ENCODE measurements at regions not wholly inside any gene's neighbourhood (a gene's known extent, or its start where the extent isn't known, plus 50 kb on each side); places are given as distances from the start of the nearest gene placed in this dataset.

DNA sequence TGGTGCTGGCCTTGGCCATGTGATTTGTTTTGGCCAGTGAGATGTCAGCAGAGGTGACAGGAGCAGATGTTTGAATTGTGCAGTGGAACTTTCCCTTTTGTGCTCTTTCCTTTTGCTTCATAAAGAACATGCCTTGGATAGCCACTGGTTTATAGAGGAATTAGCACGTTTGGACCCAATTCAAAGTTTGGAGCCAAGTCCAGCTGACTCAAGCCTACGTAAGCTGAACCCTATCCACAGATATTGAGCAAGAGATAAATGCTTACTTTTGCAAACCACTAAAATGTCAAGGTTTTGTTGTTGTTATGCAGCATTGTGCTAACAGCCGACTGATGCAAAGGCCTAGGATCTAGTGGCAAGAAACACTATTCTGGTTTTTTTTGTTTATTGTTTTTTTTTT lies 230.9 kb upstream of the CITED2 start:
- no peak overlapping the region for H3K4me3 ChIP-seq
- 33 to 46% (median 41%) methylated on average over 3 of the region's 3 CpGs for WGBS, 4 donors
- no peaks in the 10 kb centered on the region for H3K9me3 ChIP-seq (replicated peaks in 1 of 3)
- H3K36me3 ChIP-seq (replicated peaks in 1 of 2) = no peaks in the 10 kb centered on the region
- intact Hi-C loops (cut with DNase I) = no loop called here
- no peaks in the 10 kb centered on the region for H3K27me3 ChIP-seq
- peak in 4 of 7 donors; percentile 21 to 35 (median 32) for DNase-seq
- no peaks in the 10 kb centered on the region for H3K4me1 ChIP-seq (replicated peaks in 1 of 2)
- no peak overlapping the region for H3K27ac ChIP-seq
- TF ChIP-seq, protein P1, sequence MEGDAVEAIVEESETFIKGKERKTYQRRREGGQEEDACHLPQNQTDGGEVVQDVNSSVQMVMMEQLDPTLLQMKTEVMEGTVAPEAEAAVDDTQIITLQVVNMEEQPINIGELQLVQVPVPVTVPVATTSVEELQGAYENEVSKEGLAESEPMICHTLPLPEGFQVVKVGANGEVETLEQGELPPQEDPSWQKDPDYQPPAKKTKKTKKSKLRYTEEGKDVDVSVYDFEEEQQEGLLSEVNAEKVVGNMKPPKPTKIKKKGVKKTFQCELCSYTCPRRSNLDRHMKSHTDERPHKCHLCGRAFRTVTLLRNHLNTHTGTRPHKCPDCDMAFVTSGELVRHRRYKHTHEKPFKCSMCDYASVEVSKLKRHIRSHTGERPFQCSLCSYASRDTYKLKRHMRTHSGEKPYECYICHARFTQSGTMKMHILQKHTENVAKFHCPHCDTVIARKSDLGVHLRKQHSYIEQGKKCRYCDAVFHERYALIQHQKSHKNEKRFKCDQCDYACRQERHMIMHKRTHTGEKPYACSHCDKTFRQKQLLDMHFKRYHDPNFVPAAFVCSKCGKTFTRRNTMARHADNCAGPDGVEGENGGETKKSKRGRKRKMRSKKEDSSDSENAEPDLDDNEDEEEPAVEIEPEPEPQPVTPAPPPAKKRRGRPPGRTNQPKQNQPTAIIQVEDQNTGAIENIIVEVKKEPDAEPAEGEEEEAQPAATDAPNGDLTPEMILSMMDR (IDR thresholded peaks at IDR 0.05) = no peak
- no peak for TF ChIP-seq POLR2A (IDR thresholded peaks at IDR 0.05)

DNA sequence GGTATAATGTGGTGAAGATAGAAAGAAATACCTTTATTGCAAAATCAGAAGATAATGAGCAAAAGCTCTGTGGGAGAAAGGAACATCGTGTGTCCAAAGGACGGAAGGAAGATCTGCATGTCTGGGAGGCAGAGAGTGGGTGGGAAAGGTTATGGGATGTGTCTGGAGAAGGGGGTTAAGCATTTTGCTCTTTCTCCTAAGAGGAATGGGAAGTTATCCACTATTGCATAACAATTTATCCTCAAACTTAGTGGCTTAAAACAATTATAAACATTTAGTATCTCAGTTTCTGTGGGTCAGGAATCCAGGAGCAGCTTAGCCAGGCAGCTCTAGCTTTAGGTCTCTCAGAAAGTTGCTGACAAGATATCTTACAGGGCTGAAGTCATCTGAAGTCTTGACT lies 229.1 kb upstream of the CITED2 start:
- 70 to 81% (median 74%) methylated on average over 2 of the region's 2 CpGs for WGBS, 4 donors
- H3K4me3 ChIP-seq = no peak overlapping the region
- TF ChIP-seq, protein P1 (IDR thresholded peaks at IDR 0.05) = no peak
- no peak for TF ChIP-seq POLR2A (IDR thresholded peaks at IDR 0.05)
- no peaks in the 10 kb centered on the region for H3K27me3 ChIP-seq
- intact Hi-C loops (cut with DNase I) = no loop called here
- H3K27ac ChIP-seq = no peak overlapping the region
- H3K4me1 ChIP-seq (replicated peaks in 1 of 2) = peaks cover 4 to 5% of the 10 kb centered on the region in 2 donors
- H3K36me3 ChIP-seq (replicated peaks in 1 of 2) = no peaks in the 10 kb centered on the region
- no peaks in the 10 kb centered on the region for H3K9me3 ChIP-seq (replicated peaks in 1 of 3)
- DNase-seq = no peak

DNA sequence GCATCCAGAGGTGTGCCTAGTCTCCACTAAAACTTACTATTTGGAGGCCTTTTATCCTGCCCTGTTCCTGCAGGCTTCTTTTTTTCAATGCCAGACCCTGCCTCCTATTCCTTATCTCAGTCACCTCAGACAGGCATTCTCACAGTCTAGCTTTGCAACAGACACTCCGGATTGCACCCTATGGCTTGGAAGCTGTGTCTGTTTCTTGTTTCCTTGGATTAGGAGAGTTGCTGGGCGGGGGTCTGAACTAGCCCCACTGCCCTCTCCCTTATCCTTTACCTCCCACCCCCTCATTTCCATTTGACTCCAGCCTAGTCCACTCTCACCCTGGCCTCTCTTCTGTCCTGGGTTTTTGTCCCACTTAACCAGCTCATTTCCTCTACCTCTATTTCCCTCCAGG lies 228.1 kb upstream of the CITED2 start:
- Histone ChIP-seq H3K36me3 (replicated peaks in 1 of 2) (no peaks in the 10 kb centered on the region), H3K4me3 (no peak overlapping the region), H3K27ac (no peak overlapping the region), H3K9me3 (replicated peaks in 1 of 3) (no peaks in the 10 kb centered on the region), H3K4me1 (replicated peaks in 1 of 2) (peaks cover 14 to 15% of the 10 kb centered on the region in 2 donors), H3K27me3 (no peaks in the 10 kb centered on the region)
- TF ChIP-seq, protein P1 (IDR thresholded peaks at IDR 0.05) = no peak
- no peak for TF ChIP-seq POLR2A (IDR thresholded peaks at IDR 0.05)
- intact Hi-C loops (cut with DNase I) = no loop called here
- WGBS, 4 donors = 81 to 93% (median 84%) methylated on average over 2 of the region's 2 CpGs
- DNase-seq = no peak

DNA sequence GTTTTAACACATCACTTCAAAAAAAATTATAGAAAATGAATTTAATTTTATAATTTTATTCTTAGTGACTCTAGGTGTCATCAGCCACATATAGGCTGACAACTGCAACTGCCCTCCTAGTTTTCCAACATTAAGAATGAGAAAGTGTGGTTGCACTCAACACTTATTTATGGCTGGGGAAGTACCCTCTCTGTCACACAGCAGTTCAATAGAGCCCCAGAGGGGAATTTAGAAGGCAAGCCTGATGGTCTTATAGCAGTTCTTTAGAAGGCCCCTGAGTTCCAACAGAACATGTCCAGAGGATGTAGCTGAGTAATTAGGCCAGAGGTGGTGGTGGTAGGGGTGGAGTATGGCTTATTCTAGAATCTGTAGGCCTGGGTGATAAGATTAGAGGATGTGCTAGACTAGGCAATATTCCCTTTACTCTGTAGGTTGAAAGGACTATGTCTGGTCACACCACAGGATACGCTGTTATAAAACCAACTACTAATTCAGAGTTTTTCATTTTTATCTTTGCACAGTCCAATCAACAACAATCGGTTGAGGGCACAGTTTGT lies 226.5 kb upstream of the CITED2 start:
- WGBS, 4 donors = 95 to 98% (median 96%) methylated on average over 2 of the region's 2 CpGs
- no peak overlapping the region for H3K4me3 ChIP-seq

More for the DNA sequence above, 226.5 kb upstream of the CITED2 start:
- no peaks in the 10 kb centered on the region for H3K27me3 ChIP-seq
- no peak for DNase-seq
- intact Hi-C loops (cut with DNase I) = no loop called here
- no peaks in the 10 kb centered on the region for H3K36me3 ChIP-seq (replicated peaks in 1 of 2)
- no peaks in the 10 kb centered on the region for H3K9me3 ChIP-seq (replicated peaks in 1 of 3)
- no peak overlapping the region for H3K27ac ChIP-seq
- H3K4me1 ChIP-seq (replicated peaks in 1 of 2) = peaks cover 19 to 25% of the 10 kb centered on the region in 2 donors
- TF ChIP-seq, protein P1 (IDR thresholded peaks at IDR 0.05) = no peak
- no peak for TF ChIP-seq POLR2A (IDR thresholded peaks at IDR 0.05)
